ENCODE measurements at regions not wholly inside any gene's neighbourhood (a gene's known extent, or its start where the extent isn't known, plus 50 kb on each side); places are given as distances from the start of the nearest gene placed in this dataset.

DNA sequence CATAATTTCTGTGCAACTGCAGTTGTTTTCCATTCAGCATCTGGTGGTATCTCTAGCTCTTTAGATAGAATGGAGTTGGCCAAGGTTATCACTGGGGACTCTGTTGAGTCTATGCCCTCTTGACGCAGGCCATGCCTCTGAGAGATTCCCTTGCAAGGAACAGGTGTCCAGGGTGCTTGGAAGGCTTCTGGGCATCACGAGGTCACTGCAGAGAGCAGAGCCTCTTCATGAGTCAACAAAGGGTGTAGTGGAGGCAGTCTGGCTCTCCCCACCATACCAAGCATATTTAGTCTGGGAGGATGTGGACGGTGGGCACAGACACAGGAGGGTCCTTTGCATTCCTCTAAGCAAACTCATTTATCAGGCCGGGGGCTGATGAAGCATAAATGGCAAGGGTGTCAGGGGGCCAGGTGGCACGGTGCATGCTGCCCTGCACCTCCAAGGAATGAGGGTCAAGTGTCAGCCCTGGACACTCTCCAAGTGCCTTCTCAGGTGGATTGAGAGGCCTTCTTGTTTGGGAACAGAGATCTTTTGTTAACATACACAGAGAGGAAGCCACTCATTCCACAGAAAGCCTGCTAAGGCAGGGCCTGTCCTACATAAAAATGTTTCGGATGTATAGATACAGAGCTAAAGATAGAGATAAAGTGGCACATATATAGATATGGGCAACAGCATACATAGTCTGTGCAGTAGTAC, 328.6 kb downstream of the INHBA start:
- H3K9ac ChIP-seq (ENCODE audit: extremely low read depth, insufficient read length, low read length), result no peak overlapping the region
- H3K4me1 Mint-ChIP-seq, result peaks cover 0 to 5% of the 10 kb centered on the region in 2 experiments; a peak in 1 of 4 replicates
- H2BK120ac ChIP-seq (ENCODE audit: low read depth, low read length, poor library complexity, severe bottlenecking), result no peak overlapping the region
- H3K27ac Mint-ChIP-seq, result no peak overlapping the region
- no CpG with 5 or more reads among the region's 6 CpGs for WGBS (ENCODE audit: extremely low coverage, insufficient read length, low lambda C conversion rate)
- H2BK12ac ChIP-seq (ENCODE audit: insufficient read length, low read depth, low read length), result no peak overlapping the region
- H2AK5ac ChIP-seq (ENCODE audit: insufficient read length, low read length), result no peak overlapping the region
- no peak overlapping the region for H3K27ac ChIP-seq (ENCODE audit: insufficient read length, low read depth, low read length)
- H3T11ph ChIP-seq (ENCODE audit: low read length), result no peak overlapping the region
- H3K36me3 Mint-ChIP-seq (ENCODE audit: insufficient read depth in 1 of 3, low read depth in 3 of 3), result no peaks in the 10 kb centered on the region
- H3K9me3 ChIP-seq (ENCODE audit: control insufficient read depth, low read depth, low read length), result no peaks in the 10 kb centered on the region
- no peak overlapping the region for H4K91ac ChIP-seq (ENCODE audit: insufficient read length, low read depth, low read length)
- no peaks in the 10 kb centered on the region for H3K9me3 Mint-ChIP-seq
- no peaks in the 10 kb centered on the region for H3K27me3 ChIP-seq (ENCODE audit: insufficient read depth, low read length)
- H3K23me2 ChIP-seq (ENCODE audit: insufficient read length, low read depth, low read length, poor library complexity, severe bottlenecking), result no peaks in the 10 kb centered on the region
- H4K8ac ChIP-seq (replicated peaks; ENCODE audit: insufficient read length, low read depth, low read length), result no peak overlapping the region
- TF ChIP-seq, protein P1, sequence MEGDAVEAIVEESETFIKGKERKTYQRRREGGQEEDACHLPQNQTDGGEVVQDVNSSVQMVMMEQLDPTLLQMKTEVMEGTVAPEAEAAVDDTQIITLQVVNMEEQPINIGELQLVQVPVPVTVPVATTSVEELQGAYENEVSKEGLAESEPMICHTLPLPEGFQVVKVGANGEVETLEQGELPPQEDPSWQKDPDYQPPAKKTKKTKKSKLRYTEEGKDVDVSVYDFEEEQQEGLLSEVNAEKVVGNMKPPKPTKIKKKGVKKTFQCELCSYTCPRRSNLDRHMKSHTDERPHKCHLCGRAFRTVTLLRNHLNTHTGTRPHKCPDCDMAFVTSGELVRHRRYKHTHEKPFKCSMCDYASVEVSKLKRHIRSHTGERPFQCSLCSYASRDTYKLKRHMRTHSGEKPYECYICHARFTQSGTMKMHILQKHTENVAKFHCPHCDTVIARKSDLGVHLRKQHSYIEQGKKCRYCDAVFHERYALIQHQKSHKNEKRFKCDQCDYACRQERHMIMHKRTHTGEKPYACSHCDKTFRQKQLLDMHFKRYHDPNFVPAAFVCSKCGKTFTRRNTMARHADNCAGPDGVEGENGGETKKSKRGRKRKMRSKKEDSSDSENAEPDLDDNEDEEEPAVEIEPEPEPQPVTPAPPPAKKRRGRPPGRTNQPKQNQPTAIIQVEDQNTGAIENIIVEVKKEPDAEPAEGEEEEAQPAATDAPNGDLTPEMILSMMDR (conservative IDR thresholded peaks at IDR 0.05), result no peak
- no peak overlapping the region for H3K4me2 ChIP-seq (ENCODE audit: insufficient read depth, insufficient read length, low read length)
- no peaks in the 10 kb centered on the region for H3K4me1 ChIP-seq (ENCODE audit: insufficient read depth, low read length)
- no peak overlapping the region for H2BK5ac ChIP-seq (ENCODE audit: insufficient read length, low read length)
- no peak overlapping the region for H4K5ac ChIP-seq (ENCODE audit: insufficient read length, low read depth, low read length)
- H3K18ac ChIP-seq (ENCODE audit: insufficient read length, low read depth, low read length), result no peak overlapping the region
- DNase-seq, result no peak
- H3K4ac ChIP-seq (ENCODE audit: low read depth, low read length), result no peak overlapping the region
- no peak overlapping the region for H2BK15ac ChIP-seq (ENCODE audit: low read depth, low read length)
- H3K4me3 Mint-ChIP-seq, result no peak overlapping the region
- no peaks in the 10 kb centered on the region for H3K27me3 Mint-ChIP-seq (ENCODE audit: low read depth)
- H4K20me1 ChIP-seq (ENCODE audit: control insufficient read depth, insufficient read depth, insufficient read length), result no peaks in the 10 kb centered on the region
- H3K79me2 ChIP-seq (ENCODE audit: insufficient read depth, low read length), result no peaks in the 10 kb centered on the region
- H3K56ac ChIP-seq (ENCODE audit: insufficient read length, low read depth, low read length), result no peak overlapping the region
- no peak overlapping the region for H3K14ac ChIP-seq (ENCODE audit: insufficient read depth, low read length)
- H2AFZ ChIP-seq (ENCODE audit: low read length), result no peak overlapping the region
- H3K79me1 ChIP-seq (ENCODE audit: insufficient read depth, low read depth, low read length, poor library complexity, severe bottlenecking), result no peaks in the 10 kb centered on the region
- H3K23ac ChIP-seq (ENCODE audit: insufficient read length, low read depth, low read length), result no peak overlapping the region
- H2BK20ac ChIP-seq (ENCODE audit: low read depth, low read length, poor library complexity, severe bottlenecking), result no peak overlapping the region

Data from H9 (cell line).